HG03342 (cell line): ENCODE measurements at regions not wholly inside any gene's neighbourhood (a gene's known extent, or its start where the extent isn't known, plus 50 kb on each side); places are given as distances from the start of the nearest gene placed in this dataset.

Experiments used
- ATAC-seq: cut with Tn5 transposase; IDR thresholded peaks from one replicate; pipeline ENCODE4 v1.9.1; 2021; ENCODE audit warnings: mild to moderate bottlenecking, moderate library complexity; ENCODE audit not compliant: unreplicated experiment

DNA sequence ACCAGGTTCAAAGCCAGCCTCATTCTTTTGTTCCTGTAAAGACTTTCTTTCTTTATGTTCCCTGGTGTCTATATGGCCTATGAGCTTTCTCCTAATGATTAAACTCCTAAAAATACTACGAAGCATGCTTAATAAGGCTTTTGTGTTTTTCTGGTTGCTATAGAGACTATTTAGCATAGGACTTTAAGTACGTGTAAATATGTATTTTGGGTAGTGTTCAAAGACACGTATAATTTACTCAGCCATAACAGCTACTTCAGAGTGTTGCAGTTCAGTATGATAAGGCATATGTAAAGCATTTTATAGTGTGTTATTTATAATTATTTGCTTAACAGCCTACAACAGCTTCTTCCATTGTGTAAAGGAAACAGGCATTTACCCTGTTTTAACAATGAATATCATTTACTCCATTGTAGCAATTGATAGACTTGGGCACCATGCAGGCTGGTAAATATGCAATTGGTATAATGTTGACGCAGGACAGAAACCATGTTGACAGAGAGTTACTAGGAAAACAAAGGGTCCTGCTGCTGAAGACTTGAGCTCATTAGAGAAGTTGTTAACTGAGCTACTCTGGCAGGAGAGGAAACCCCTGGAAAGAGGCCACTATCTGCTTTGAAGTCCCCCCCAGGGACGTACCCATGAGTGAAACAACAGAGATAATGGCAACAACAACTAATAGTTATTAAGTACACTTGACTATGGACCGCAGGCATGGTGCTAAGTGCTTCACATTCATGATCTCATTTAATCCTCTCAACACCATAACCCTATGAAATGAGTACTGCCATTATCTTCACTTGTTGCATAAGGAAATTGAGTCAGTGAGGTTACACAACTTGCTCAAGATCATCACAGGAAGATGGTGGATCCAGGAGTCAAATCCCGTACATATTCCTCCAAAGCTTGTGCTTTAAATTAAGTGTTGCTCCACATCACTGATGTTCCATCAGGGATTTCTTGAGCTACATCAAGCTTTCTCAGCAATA lies 342.2 kb upstream of the DYNLRB2 start:
- ATAC-seq = no peak

DNA sequence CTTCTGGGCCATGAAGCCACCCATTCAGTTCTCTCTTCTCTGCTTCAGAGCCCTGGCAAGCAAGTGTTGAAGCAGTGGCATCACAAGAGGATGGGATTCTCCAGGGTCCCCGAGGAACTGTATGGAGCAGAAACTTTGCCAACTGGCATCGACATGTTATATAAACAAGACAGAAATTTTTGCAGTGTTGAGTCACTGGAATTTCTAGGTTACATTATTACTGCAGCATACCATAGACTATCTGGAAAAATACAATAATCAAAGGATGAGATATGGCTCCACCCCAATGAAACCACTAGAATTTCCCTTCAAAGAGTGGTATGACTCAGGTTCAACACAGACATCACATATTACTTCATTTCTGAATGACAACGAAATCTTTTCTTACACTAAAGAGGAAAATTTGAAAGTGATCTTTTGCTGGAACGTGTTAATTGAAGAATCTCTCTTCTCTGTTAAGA lies 343.0 kb upstream of the DYNLRB2 start:
- ATAC-seq = no peak

DNA sequence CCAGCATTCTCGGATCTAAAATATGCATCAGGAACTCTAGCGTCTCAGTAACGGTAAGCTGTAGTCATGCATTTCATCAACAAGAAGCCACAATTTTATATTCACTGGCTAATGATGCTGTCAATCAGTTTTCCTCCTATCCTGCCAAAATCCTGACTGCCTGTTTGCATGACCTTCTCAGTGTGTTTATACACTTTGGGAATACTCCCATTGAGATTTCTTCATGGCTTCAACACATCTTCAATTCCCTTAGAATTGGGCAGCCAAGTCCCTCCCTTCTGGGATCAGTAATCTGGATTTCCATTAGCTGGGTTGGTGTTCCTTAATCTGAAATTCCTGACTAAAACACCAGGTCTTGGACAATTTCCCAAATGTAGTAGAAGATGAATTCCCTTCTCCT lies 348.9 kb upstream of the DYNLRB2 start:
- ATAC-seq = no peak

DNA sequence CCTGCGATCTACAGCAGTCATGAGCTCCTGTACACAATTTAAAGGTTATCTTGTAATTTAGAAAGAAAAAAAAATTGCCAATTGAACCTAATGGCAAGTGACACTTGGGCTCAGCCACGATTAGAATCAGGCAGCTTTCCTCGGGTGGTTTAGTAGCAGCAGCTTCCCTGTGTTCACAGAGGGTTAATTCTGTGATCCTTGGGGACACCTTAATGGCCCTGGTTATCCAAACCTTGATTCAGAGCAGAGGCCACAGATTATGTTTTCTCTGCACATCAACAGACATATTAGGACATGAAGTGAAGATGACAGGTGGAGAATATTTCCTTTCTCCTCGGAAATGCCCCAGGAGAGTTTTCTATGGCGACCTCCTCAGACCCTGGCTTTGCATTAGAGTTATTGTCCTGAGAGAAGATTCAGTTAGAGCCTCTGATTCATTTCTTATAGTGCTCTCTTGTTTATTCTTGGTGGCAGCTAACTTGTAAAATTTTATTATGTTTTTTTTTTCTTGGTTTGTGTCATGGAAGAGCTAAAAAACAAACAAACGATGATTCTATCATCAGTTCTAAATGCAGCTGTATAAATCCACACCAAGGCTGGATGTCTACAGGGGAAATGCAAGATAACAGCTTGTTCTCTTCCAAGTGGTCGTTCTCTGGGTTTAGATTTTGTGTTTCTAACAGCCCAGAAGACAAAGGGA lies 351.2 kb upstream of the DYNLRB2 start:
- ATAC-seq = no peak

DNA sequence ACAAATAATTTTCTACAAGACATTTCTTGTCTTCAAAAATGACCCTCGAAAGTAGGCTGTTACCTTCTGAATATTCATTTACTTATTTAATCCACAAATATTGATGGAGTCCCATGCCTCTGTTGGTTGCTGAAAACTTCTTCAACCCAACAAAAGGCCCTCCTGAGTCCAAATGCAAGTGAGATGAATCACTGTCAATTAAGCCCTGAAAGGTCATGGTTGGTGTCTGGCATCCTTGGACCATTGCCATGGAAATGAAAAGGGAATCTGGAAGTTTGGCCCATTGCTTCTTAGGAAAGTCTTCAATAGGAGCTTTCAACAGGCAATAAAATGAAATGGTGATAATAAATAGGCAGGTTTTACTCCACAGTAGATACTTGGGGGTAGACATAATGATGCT lies 364.7 kb upstream of the DYNLRB2 start:
- no peak for ATAC-seq

DNA sequence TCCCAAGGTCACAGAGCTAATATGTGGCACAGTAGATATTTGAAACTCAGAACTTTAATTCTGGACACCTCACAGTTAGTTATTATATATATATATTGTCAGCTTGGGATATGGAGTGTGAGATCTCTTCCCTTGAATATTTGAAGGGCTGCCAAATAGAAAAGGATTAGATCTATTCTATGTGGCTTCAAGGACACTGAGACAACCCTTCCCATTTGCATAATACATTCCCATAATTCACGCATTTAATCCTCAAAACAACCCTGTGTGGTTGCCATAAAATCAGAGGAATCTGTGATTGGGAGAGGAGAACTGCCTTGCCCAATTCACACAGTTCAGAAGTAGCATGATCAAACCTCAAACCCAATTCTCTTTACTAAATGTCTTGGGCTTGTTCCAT lies 365.8 kb upstream of the DYNLRB2 start:
- ATAC-seq = no peak

DNA sequence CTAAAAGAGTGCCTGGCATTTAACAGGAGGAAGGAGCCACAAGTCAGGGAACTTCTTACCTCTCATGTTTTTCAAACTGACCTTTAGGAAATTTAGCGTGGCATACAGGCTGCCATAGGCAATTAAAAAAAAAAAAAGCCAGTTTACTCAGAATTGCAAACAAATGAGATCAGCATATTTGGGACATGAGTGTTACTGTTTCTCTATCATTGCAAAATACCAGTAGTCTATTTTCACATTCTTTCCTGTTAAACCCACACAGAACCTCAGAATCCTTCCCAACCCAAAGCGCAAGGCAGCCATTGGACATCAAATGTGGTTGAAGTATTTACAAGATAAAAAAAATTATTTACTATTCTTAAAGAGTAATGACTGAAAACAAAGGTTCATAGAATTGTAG lies 366.4 kb upstream of the DYNLRB2 start:
- ATAC-seq = no peak

DNA sequence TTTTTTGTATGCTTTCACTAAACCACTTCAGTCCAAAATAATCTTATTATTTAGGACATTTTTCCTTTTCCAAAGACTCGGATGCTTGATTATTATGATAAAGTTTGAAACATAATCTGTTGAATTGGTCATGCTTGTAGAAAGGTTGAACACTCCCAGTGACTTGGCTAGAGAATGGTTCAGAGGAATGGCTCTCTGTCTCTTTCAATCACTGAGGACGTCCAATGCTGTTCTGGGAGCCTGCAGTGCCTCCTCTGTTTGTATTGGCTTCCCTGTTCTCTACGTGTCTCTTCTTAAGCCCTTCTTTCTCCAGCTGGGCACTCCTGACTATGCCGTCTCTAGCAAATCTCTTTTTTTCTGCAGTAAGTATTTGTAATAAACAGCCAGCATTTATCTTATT lies 369.0 kb upstream of the DYNLRB2 start:
- no peak for ATAC-seq

DNA sequence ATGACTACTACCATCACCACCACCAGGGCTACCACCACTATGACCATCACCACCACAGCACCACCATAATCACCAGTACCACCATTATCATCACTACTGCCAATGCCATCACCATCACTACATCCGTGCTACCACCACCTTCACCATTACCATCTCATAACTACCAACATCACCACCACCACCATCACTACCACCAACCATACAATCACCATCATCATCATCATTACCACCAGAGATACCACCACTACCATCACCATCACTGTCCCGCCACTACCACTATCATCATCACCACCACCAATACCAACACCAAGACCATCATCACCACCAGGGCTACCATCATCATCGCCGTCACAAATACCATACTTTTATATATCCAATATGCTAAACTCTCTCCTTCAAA lies 369.6 kb upstream of the DYNLRB2 start:
- ATAC-seq = no peak

DNA sequence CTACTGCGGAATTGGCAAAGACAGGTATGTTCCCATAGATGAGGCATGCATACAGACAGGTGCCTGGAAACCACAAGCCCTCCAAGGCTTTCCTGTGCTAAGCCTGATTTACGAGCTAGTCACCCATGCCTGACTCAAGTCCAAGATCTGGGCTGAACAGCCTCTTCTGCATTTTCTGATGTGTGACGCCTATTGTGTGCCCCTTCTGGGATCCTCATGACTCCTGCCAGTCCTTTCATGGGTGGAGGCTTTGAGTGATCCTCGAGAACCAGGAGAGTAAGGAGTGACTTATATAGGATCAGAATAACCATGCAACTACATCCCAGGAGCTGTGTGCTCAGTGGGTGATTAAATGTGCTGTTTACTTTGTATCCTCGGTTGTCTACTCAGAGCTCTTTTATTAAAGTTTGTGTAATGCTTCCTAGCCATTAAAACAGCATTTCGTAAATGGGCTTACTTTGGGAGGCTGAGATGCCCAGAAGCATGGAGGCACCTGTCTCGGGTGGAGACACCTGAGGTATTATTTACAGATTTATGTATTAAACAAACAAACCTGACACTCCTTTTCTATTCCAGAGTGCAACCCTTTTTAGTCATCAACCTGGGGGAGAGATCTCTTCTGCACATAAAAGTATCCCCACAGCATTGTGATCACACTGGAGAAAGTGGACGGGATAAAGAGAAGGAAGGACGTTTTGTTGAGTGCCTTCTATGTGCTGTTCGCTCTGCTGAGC lies 373.0 kb upstream of the DYNLRB2 start:
- ATAC-seq = no peak

DNA sequence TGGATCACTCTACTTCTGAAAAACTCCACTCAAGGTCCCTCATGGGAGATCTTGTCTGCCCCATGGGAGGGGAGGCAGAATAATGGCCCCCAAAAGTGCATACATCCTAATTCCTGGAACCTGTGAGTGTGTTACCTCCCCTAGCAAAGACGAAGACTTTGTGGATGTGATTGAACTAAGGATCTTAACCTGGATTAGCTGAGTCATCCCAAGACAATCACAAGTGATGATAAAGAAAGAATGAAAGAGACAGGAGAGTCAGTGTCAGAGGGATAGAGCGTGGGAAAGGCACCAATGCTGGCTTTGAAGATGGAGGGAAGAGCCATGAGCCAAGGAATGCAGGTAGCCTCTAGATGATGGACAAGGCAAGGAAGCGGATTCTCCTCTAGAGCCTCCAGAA lies 374.7 kb upstream of the DYNLRB2 start:
- no peak for ATAC-seq

DNA sequence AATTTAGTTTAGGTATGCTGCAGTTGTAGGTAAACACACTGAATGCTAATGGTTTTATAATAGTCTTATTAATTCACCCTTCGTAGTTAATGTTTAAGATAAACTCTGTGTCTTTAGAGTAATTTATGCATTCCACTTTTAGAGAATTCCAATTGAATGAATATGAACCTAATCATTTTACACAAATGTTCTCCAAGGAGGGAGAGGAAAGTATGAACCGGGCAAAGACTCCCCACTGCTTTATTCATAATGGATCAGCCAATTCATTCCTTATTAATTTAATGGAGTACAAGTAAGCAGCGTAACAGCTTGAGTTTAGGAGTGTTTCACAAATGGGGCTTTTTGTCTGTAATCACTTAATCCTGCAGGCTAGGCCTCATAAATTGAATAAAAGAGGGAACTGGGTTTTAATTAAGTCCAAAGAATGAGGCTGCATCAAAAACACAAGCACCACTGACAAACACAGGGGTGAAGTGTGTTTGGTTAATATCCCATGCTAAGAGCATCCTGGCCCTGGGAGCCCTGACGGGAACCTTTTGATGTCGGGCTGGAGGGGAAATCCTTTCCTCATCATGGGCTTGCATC lies 375.7 kb upstream of the DYNLRB2 start:
- no peak for ATAC-seq

DNA sequence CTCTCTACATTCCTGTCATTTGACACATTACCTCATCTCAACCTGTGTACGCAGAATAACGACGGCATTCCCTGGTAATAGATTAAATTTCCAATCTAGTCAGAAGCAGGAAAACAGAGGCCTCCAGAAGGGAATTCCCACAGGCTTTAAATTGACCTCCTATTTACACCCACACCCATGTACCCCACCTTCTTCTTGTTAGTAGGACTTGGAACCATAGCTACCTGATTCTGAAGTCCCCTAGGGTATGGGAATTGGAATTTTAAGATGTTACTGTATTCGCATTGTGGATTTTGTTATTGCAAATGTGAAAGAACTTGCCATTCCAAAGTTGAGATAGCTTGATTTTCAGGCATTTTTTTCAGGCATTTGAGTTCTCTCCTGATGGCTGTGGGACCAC lies 377.5 kb upstream of the DYNLRB2 start:
- ATAC-seq = no peak

DNA sequence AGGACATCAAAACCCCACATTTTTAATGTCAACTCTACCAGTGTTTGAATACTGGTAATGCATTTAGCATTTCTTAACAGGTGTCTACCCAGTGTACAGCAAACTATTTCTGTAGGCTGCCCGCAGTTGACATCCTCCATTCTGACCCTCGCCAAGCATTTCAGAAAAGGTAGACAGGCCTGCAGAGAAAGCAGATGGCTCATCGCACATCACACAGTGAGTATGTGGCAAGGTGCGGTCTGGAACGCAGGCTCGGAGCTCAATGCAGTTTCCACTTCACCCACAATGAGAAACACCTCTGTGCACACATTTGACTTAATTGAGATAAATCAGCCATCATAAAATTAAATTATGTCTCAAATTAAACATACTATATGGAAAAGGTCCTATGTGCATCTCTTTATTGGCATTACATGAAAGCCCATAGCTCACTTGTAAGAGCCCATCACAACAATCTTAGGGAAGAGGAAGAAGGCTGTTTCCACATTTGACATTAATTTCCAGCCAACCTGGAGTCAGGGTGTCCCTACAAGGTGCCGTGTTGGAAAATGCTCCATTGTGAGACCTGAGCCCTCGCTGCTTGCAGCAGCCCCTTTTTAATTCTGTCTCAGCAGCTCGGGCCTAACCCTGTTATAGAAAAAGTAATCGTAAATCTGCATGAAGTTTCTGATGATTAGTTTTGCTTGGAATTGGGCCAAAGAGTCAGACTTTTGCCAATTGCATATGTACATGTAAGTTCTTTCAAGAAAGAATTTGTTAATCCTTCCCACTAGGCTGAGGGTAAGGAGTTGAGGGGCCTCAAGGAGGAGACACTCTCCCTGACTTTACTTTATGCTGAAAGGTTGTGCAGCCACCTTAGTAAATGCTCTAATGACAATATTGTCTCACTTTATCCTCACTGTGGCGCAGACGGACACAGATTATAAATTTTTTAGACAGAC lies 378.7 kb upstream of the DYNLRB2 start:
- ATAC-seq = no peak

DNA sequence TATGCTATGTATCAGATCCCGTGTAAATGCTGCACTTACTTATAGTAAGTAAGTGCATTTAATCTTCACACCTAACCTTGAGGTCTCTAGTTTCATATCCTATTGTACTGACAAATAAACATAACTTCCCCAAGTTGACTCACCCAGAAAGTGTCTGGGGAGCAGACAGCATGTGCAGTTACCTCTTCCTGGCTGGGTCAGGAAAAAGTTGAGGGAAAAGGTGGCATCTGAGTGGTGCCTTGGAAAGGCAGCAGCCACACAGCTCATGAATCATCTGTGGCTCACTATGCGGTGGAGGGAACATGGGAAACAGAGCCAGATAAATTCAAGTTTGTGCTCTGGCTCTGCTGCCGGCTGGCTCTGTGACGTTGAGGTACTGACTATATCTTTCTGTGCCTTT lies 382.0 kb upstream of the DYNLRB2 start:
- ATAC-seq = no peak

DNA sequence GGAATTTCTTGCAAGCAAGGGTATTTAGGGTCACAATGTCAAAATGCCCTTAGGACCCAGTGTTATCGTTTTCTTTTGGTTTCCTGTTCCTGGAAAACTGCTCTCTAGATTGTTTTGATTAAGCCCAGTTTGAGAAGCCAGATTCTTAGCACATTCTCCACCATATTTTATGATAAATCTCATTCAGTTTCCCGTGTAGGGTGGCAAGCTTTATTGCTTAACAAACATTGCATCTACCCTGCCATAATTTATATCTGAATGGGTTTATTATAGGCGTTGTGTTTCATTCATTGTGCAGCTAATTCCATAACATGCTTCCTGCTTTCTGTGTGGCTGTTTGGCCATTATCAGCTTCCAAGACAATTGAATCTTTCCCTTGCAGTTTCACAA lies 389.1 kb upstream of the DYNLRB2 start:
- ATAC-seq = no peak

DNA sequence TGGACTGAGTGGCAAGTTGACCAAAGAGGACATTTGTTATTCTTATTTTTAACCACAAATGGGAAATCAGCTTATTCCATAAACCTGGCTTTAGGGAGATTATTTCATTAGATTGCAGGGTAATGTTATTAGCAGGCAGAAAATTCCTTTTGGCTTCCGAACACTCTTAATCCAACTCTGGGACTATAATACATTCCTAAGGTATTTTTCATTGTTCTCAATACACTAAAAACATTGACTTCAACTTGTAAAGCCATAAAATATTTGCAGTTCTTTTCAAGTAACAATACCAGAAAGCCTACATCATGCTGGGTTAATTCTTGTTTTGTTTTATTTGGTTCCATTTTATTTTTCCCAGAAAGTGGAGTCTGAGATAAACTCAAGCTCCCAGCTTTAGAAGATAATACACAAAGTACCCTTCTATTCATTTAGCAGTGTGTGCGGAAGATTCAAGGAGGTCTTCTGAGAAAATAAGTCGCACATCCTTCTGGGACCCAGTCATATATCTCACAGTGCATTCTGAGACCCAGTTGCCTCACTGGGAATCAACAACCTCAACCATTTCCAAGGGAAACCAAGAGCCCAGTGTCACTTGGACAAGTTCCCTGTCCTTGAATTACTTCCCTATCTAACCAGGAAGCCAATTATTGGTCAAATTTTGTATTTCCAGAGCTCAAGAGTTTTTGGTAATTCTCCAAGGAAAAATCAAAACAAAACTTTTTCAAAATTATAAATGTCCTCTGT lies 389.6 kb upstream of the DYNLRB2 start:
- ATAC-seq = no peak

DNA sequence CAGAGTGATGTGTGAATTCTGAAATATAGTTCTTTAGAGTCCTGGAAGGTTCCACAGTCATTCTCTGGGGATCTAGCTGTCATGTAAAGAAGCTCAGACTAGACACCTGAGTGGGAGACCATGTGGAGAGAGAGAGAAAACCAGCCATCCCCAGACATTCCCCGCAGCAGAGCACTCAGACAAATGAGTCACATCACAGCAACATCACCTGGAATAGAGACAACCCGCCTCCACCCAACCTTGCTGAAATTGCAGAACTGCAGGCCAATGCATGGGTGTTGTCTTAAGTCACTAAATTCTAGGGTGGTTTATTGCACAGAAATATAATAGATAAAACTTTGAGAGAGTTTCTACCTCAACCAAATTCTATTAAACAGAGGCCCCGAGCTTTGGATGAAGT lies 392.0 kb upstream of the DYNLRB2 start:
- no peak for ATAC-seq

DNA sequence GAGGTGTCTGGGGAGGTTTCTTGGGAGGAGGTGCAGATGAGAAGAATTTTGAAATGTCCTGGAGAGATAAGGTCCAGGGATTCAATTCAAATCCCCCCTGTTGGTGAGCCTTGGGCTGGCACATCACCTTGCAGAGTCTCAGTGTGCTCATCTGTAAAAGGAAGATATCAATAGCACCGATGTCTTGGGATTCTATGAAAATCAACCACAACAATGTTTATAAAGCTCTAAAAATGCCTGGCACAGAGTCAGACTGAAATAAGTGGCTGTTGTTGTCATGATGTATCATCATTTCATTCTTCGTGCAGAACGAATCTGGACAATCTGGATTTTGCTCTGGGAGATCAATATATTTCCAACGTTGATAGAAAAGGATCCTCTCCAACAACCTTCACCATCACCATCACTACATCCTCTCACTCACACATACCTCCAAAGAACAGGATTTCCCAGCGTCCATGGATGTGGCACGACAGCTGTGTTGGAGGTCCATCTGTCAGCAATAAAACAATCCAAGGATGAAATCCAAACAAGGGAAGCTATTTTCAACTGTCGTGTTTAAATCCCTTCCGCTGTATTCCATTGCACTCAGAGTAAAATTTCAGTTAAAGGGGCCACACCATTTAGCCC lies 393.7 kb upstream of the DYNLRB2 start:
- ATAC-seq = no peak
